ENCODE measurements at regions not wholly inside any gene's neighbourhood (a gene's known extent, or its start where the extent isn't known, plus 50 kb on each side); places are given as distances from the start of the nearest gene placed in this dataset.
"Not testable (repeated sequence)": the region's sequence is repeated elsewhere in the genome, so short reads cannot be mapped to it uniquely, and the experiment has no call there.

DNA sequence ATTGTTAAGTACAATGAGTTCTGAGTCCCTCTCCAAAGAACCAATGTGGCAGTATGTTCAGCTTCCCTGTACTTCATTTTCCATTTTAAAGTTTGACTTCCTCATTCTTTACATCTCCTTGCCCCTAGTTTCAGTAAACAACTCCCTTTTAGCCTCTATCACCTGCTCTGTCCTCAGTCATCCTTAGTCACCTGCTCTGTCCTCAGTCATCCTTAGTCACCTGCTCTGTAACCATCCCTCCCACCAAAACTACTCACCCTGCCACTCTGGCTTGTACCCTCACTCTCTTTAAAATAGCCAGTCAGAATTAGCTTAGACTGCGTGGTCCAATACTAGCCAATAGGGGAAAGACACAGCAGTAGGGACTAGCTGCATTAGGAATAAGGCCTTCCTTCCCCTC is 259.9 kb upstream of the TBL1XR1 start:
- DNase-seq (ENCODE audit: low read depth in 2 of 2): not testable (repeated sequence)

DNA sequence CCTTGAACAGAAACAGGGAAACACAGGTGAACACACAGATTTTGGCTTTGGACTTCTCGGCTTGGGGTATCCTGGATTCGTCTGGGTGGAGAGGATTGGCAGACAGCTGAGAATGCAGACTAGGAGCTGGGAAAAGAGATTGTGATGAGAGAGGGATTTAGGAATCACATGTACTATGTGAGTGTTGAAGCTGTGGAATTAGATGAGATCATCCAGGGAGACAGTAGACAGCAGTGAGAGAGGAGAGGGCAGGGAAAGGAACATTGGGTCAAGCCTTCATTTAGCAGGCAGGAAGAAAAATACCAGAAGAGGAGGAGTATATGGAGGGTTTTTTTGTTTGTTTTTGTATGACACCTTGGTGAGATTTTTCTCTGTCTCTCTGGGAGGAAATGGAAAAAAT is 262.1 kb upstream of the TBL1XR1 start:
- DNase-seq (ENCODE audit: low read depth in 2 of 2): no peak

DNA sequence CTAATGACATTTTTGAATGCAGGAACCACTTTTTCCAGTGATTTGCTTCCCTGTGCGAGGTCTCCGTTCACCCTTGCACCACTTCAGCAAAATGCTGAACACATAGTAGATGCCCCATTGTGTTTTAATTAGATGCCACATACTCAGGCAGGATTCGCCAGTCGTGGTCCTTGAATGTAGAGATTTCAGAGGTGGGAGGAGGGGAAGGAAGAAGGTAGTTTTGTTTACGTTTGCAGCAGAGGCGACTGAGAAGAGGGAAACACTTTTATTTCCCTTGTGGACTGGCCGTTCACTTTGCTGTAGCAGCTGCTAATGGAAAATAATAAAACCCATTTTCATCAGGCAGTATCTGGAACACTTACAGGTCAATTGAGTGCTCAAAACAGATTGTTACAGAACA is 262.8 kb upstream of the TBL1XR1 start:
- no peak for DNase-seq (ENCODE audit: low read depth in 2 of 2)

DNA sequence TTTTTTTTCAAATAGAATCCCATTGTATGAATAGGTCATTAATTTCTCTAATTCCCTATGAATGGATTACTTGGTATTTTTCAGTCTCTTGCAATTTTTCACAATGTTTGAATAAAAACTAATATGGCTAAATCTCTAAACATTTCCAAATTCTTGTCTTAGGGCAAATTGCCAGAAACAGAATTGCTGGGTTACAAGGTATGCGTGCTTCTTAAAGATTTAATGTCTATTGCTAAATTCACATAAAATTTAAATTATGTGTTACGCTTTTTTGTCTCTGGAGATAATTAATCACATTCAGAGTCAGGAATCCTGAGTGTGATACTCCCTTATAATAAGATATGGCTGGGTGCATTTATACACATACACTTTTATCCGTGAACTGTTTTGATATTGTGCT is 264.5 kb upstream of the TBL1XR1 start:
- no peak for DNase-seq (ENCODE audit: low read depth in 2 of 2)

DNA sequence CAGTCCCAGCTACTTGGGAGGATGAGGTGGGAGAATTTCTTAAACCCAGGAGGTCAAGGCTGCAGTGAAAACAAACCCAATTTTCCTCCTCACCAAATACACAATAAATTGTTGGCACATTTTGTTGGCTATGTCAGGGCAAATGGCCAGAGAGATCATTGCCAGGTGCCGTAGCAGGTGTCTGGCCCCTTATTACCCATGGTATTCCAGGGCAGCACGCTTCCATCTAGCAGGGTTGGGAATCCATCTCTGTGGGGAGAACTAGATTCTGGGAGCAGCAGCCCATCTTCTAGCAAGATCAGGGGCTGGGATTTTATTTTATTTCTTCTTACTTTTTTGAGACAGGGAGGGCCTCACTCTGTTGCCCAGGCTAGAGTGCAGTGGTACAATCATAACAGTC is 266.1 kb upstream of the TBL1XR1 start:
- DNase-seq (ENCODE audit: low read depth in 2 of 2): not testable (repeated sequence)

DNA sequence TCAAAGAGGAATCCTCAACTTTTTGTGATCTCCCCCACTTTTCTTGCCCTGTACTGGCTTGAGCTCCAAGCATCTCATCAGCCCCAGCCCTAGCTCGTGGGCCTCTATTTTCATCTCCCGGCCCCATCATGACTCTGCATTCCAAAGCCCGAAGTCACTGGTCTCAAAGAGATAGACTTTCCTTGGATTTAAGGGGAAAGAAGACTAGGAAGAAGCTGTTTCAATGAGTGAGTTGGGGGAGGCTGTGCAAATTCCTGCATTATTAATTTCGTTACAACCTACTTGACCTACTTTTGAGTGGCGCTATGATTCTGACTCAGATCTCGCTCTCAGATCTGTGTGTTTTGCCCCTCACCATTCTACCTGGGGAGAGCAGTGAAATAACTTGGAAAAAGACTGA is 266.6 kb upstream of the TBL1XR1 start:
- no peak for DNase-seq (ENCODE audit: low read depth in 2 of 2)

DNA sequence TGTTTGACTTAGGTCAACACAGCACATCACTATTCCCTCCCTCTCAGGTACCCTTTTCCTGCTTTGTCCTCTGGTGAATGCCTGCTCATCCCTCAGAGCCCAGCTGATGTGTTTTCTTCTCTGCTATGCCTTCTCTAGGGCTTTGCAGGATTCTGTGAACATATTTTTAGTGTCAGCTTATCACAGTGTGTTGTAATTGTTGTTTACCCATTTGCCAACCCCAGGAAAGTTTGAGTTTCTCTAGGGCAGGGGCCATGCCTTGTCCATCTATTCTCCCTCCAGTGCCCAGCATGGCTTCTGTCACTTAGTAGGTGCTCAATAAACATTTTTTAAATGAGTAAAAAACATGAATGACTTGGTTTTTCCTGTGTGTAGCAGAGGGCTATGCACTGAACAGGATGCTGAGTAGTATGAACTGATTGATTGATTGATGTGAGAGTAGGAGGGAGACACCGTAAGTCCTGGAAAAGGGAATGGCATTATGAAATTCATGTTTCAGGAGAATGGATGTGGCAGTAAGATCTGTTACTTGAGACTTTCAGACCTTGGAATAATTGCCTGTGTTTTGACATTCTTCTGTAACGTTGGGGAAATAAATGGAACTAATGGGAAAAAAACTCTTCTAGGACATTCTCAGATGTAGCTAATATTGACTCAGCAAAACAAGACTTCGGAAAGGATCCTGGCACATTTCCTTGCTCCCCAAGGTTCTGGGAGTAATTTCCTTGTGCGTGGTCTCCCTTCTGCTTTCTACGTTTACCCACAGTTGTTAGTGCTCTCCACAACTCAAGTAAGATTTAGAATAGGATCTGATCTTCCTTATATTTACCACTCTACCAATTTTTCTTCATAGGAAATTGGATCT is 267.3 kb upstream of the TBL1XR1 start:
- DNase-seq (ENCODE audit: low read depth in 2 of 2): no peak

DNA sequence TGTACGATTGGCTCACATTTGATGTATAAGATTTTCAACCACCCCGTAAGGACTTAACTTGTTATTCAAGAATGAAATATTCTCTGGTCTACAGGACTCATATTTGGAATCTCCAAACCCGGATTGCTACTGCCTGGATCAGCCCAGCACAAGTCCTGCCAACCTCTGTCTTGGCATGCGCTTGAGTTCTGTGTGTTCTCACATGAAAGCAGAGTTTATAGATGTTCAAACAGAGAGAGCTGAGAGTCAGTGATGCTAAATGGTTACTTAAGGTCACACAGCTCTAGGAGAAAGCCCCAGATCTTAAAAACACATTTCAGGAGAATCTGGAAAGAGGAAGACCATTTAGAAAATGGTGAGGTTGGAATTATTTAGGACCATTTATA is 268.0 kb upstream of the TBL1XR1 start:
- no peak for DNase-seq (ENCODE audit: low read depth in 2 of 2)

DNA sequence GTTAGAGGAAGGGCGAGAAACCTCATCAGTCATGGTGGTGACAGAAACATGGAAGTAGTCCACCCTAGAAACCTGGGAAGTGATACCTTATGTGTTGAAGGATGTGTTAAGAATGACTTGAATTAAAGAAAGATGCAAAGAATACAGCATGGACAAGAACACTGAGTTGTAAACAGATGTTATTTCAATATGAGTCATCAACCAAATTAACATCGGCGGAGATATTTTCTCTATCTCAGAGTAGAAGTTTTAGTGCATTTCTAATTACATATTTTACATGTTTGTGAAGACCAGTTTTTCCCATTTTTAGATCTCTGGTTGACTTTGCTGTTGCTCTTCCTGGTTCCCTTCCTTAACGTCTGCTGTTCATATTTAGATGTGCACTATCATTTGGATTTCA is 268.8 kb upstream of the TBL1XR1 start:
- no peak for DNase-seq (ENCODE audit: low read depth in 2 of 2)

DNA sequence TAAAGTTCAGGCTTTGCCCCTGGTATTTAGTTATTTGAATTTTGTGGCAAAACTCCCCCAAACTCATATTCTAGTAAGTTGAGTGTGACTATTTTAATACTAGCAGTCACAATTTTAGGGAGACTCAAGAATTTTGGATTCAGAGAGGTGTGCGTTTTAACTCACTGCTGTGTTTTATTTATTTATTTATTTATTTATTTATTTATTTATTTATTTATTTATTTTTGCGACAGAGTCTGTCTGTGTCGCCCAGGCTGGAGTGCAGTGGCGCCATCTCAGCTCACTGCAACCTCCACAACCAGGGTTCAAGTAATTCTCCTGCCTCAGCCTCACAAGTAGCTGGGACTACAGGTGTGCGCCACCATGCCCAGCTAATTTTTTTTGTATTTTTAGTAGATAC is 269.3 kb upstream of the TBL1XR1 start:
- DNase-seq (ENCODE audit: low read depth in 2 of 2): not testable (repeated sequence)

DNA sequence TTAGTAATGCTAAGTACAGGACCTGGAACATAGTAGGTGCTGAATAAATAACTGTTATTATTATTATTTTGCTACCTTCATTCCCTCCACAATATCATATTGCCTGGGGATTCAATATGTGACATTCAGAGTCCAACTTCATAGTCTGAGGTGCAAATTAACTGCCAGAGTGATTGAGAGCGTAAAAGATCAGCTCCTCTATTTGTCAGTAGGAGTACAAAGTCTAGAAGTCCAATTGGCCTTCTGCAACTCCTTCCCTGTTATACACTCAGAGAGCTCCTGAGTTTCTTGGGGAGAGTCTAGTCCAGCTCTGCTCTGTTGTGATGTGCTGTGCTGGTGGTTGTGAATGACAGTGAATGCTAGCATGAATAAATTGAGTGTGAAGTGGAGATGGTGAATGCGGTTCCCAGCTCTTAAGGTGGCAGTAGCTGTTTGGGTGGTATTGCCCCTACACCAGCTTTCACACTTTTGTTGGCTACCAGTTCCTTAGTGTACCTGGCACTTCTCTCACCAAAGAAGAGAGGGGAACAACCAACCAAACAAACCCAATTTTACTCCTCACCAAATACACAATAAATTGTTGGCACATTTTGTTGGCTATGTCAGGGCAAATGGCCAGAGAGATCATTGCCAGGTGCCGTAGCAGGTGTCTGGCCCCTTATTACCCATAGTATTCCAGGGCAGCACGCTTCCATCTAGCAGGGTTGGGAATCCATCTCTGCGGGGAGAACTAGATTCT is 270.1 kb upstream of the TBL1XR1 start:
- DNase-seq (ENCODE audit: low read depth in 2 of 2): no peak

DNA sequence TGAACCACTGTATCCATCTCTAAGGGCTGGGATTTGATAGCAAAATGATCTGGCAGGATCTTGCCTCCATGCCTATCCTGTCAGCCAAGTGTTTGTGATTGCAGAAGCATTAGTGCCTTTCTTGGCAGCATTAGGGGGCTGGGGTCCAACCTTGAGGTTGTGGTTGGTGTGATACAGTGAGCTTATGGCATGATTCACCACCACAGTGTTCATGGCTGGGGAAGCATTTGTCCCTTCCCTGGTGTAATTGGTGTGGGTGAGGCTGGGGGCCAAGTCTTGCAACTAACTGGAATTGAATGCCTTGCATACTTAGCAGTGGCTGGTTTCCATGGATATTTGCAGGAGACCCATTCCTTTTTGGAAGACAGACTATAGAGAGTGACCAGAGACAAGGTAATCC is 271.0 kb upstream of the TBL1XR1 start:
- no peak for DNase-seq (ENCODE audit: low read depth in 2 of 2)

DNA sequence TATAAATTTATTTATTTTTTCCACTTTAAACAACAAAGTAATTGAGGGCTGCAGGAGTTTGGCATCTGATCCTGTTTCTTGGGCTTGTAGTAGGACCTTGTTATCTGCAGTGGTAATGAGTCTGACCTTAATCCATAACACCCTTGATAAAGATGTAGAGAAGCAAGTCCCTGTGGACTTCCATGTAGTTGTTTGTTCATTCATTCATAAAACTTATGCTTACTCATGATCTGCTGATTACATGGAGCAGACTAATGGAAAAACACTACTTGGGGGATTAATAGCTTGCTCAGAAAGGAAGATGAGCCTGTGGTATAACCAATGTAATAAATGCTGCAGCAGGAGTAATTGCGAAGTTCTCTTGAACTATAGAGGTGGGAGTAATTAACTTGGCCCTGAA is 271.5 kb upstream of the TBL1XR1 start:
- no peak for DNase-seq (ENCODE audit: low read depth in 2 of 2)

DNA sequence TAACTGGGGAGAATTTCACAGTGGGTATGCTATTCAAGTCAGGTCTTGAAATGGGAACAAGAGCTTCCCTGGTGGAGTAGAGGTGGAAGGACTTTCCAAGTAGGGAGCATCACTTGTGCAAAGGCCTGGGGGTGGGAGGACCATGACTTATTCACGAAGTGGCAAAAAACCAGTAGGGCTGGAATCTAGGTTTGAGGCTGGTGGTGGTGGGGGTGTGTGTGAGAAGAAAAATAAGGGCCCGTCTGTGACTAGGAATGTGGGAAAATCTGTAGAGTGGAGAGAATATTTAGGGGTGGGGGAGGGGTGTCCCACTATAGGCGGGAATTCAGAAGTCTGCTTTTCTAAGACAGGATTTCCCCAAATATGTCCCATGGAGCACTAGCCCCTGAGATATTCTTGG is 271.9 kb upstream of the TBL1XR1 start:
- DNase-seq (ENCODE audit: low read depth in 2 of 2): no peak

DNA sequence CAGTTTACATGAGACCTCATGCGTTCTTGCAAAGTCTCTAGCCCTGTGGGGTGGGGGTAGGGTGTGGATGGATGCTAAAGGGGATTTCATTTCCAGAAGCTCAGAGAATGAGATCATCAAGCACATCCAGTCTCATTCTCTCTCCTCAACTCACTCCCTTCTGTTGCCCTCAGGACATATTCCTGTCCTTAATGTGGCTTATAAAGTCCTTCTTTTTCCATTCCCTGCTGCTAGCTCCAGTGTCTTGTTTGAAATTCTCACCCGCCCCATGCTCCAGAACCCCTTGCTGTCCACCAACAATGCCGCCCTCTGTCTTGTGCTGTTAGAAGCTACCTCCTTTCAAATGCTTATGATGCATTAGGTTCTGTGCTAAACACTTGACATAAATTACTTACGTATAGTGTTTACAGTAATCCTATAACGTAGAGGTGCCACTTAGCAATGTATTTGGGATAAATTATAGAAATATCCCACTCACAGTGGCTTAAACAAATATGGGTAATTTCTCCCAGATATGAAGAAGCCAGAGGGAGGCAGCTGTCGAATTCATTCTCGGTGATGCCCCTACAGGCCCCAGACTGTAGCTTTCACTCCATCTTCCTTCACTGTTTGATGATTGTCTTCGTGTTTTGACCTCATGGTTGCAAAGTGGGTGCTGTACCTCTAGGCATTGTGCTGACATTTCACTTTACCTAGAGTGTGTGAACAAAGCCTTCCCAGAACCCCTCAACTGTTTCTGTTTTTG is 273.1 kb upstream of the TBL1XR1 start:
- no peak for DNase-seq (ENCODE audit: low read depth in 2 of 2)

DNA sequence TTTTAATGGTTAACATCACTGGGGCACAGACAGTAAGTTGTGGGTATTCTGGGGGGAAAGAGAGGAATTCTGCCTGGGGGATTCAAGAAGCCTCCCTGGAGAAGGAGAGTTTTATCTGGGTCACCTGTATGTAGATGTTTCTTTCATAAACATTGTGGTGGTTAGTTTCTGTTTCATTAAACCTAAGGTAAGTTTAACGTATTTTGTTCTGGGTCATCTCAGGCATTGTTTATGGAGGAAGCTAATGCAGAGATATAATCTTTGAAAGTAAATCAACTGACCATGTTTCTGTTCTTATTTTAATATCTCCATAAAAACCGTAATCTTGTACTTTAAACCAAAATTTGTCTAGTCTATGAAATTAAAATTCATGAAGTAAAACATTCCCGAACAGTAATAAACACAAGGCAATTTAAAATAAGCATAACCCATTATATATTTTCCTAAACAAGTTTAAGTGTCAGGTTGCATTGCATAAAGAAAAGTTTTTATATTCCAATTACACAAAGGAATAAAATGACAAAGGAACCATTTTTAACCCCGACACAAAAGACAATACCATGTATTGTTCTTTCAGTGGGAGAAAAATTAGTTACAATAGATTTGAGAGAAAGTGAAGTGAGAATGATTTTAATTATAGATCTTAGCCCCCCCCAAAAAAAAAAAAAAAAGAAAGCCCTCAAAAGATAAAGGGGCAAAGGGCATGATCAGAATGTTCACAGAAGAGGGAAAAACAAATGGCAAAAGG is 274.6 kb upstream of the TBL1XR1 start:
- no peak for DNase-seq (ENCODE audit: low read depth in 2 of 2)

DNA sequence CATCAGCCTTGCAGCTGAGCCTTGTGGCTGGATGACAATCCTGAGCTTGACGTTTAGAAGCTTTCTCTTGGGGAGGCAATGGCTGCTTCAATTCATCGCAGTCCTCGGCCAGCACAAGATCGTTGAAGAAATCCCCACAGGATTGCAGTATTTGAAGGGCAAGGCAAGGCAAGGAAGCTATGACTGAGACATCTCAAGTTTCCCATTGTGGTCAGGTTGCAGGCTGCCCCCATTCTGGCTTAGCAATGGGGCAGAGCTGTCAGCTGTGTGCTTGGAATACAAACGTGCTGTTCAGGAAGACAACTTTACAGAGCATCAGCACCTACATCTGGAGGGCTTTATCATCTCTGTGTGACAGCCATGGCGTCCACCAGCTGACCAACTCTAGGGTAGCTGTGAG is 275.9 kb upstream of the TBL1XR1 start:
- no peak for DNase-seq (ENCODE audit: low read depth in 2 of 2)

DNA sequence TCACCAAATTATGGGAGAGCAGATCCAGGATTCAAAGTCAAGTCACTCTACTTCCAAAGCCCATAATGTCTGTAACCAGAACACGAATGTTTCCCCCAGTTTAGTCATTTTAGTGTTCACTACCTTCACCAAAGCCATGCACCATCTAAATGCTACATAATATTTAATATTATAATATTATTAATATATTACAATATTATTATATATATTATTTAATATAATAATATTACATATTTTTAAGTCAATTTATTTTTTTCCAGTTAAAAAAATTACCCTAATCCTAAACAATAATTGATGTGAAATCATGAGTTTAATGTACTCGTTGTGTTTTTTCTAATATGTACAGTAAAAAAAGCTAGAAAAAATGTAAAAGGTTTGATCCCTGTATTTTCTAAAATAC is 276.6 kb upstream of the TBL1XR1 start:
- no peak for DNase-seq (ENCODE audit: low read depth in 2 of 2)

DNA sequence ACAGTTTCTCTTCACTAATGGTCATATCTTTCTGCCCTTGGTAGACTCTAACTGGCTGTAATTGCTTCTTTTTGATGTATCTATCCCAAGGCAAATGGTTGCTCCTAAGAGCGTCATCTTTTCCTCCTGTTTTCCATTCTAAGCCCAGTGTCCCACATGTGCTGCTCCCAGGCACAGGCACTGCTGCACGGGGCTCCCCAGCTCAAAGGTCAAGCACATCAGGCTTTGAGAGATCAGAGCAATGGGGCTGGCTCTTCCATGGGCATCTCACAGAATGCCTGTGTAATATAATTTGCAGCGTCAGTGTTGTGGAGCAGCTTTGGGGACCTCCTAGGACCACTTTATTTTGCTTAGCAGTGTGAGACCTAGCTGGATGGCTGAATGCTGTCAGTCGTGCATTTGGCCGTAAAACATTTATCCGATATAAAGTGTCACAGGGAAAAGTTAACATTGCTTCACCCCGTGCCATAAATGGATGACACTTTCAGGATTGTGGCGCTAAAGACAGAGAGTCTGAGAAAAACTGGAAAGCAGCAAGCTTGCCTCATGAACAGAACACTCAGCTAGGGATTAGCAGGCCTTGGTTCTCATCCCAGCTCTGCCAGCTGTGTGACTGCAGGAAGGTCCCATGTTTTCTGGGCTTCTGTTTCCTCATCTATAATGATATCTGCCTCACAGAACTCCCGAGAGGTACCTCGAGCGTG is 277.5 kb upstream of the TBL1XR1 start:
- DNase-seq (ENCODE audit: low read depth in 2 of 2): no peak

DNA sequence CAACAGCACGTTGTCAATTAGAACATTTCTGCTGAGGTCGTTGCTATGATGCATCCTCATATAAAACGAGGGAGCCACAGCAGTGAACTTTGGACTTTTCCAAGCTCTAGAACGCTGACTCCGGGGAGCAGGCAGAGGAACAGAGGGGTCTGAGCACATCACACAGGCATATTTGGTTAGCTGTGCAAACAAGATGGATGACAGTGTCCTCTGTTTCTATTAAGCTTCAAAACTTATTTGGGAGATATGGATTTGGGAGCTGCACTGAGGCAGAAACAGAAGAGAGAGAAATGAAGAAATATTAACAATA is 278.0 kb upstream of the TBL1XR1 start:
- no peak for DNase-seq (ENCODE audit: low read depth in 2 of 2)

DNA sequence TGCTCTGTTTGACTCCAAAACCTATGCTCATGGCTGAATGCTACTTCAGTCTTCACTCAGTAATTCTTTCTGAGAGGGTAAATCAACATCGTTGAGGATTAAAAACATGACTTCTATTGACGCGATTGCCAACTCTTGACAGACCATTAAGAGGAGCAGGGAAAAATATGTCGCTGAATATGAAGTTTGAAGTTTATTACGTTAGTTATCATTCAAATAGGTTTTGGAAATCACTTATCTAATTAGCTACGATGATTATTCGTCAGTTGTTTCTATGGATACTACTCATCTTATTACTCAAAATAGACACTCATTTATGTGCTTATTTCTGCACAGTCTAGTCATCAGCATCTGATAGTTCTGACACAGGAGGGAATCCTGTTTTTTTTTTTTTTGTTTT is 279.2 kb upstream of the TBL1XR1 start:
- no peak for DNase-seq (ENCODE audit: low read depth in 2 of 2)

All from stimulated activated CD4-positive, alpha-beta T cell treated with anti-CD3 and anti-CD28 coated beads, Interleukin-1b, Interleukin-23, amount 100 ng/mL, for 1 hour (primary cell).